Right lobe of liver (tissue), 4 donors: ENCODE measurements at regions not wholly inside any gene's neighbourhood (a gene's known extent, or its start where the extent isn't known, plus 50 kb on each side); places are given as distances from the start of the nearest gene placed in this dataset.

Source experiments
- CTCF ChIP-seq, 4 donors: fragments of 200-600 bp in 3 of 4; fragments of 450-650 bp in 1 of 4; IDR thresholded peaks; one replicate each; pipeline versions ENCODE4 v1.5.1 to v1.8.0; 2016 to 2022; ENCODE audit warnings: antibody characterized with exemption in 4 of 4, mild to moderate bottlenecking in 2 of 4
- POLR2A ChIP-seq: fragments of 450-650 bp; IDR thresholded peaks from one replicate; pipeline ENCODE4 v1.6.1; 2017; ENCODE audit warnings: antibody characterized with exemption, mild to moderate bottlenecking
- donor health status: DM: no; HTN: no; CAD: no.
- donor health status: DM: no; HTN: no; CAD: no.
- donor health status: DM: no; HTN: yes; CAD: no.

GRCh38 chr5:30392897-30393296 lies 800.6 kb upstream of the CDH6 start:
- TF ChIP-seq CTCF (IDR thresholded peaks at IDR 0.05) (no peak), POLR2A (no peak)
